ENCODE measurements at regions not wholly inside any gene's neighbourhood (a gene's known extent, or its start where the extent isn't known, plus 50 kb on each side); places are given as distances from the start of the nearest gene placed in this dataset.

DNA sequence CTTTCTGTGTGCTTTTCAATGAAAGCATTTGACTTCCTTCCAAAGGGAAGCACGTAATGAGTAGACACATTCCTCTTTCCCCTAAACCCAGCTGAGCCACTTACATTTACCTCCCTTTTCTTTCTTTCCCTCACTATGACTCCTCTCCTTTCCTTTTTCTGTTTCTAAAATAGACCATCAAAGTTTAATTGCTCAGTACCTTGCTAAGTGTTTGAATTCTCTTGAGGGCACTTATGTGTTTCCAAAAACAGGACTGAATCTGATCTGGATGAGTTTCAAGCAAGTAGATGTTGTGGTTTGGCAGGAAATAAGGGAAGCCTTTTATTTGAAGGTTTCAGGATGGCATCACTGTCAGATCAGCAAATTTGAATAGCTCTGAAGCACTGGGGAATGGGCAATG, 396.2 kb downstream of the REEP3 start:
- H3K27me3 Mint-ChIP-seq (ENCODE audit: unreplicated experiment): no peaks in the 10 kb centered on the region
- no peaks in the 10 kb centered on the region for H3K9me3 Mint-ChIP-seq (ENCODE audit: low read depth, unreplicated experiment)
- no peaks in the 10 kb centered on the region for H3K36me3 Mint-ChIP-seq (ENCODE audit: insufficient read depth, unreplicated experiment)

DNA sequence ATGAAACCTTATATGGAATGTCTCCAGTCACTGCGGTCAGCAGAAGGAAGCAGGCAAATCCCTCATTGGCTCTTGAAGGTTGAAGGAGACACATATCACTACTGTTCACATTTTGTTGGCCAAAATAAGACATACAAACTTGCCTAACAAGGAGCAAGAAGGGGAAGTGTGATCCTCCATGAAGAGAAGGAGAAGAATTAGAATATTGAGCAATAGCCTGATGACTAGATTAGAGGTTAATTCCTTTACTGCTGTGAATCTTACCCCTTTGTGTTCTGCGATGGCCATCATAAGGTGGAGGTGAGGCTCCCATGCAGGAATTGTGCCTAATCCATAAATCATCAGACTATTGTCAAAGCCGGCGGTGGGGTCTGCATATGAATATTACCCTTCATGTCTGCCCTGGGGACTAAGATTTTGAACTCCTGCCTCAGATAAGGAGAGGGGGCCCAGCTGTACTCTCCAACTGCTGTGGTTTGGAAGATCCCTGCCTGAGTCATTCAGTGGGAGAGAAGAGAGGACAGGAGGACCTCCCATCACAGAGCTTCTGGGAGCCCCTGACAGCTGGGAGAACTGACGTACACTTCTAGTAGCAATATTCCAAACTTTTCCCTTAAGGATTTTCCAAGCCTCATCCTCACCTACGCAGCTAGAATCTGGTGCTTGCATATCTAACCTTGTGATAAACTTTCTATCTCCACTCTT, 398.5 kb downstream of the REEP3 start:
- Mint-ChIP-seq H3K4me3 (ENCODE audit: low read depth, unreplicated experiment) (no peak overlapping the region), H3K36me3 (ENCODE audit: insufficient read depth, unreplicated experiment) (no peaks in the 10 kb centered on the region), H3K4me1 (ENCODE audit: low read depth, unreplicated experiment) (peaks cover 21% of the 10 kb centered on the region), H3K9me3 (ENCODE audit: low read depth, unreplicated experiment) (no peaks in the 10 kb centered on the region), H3K27me3 (ENCODE audit: unreplicated experiment) (no peaks in the 10 kb centered on the region), H3K27ac (ENCODE audit: unreplicated experiment) (no peak overlapping the region)
- CTCF ChIA-PET: no interaction called here
- intact Hi-C loops (cut with micrococcal nuclease; ENCODE audit: unreplicated experiment): no loop called here
- BruUV-seq (replicated peaks): no TSS peak
- DNase-seq: no peak
- TF ChIP-seq, protein P1, sequence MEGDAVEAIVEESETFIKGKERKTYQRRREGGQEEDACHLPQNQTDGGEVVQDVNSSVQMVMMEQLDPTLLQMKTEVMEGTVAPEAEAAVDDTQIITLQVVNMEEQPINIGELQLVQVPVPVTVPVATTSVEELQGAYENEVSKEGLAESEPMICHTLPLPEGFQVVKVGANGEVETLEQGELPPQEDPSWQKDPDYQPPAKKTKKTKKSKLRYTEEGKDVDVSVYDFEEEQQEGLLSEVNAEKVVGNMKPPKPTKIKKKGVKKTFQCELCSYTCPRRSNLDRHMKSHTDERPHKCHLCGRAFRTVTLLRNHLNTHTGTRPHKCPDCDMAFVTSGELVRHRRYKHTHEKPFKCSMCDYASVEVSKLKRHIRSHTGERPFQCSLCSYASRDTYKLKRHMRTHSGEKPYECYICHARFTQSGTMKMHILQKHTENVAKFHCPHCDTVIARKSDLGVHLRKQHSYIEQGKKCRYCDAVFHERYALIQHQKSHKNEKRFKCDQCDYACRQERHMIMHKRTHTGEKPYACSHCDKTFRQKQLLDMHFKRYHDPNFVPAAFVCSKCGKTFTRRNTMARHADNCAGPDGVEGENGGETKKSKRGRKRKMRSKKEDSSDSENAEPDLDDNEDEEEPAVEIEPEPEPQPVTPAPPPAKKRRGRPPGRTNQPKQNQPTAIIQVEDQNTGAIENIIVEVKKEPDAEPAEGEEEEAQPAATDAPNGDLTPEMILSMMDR (IDR thresholded peaks at IDR 0.05; ENCODE audit: unreplicated experiment): no peak

More for the DNA sequence above, 396.2 kb downstream of the REEP3 start:
- TF ChIP-seq, protein P1 (IDR thresholded peaks at IDR 0.05; ENCODE audit: unreplicated experiment): no peak
- Mint-ChIP-seq H3K4me1 (ENCODE audit: low read depth, unreplicated experiment) (peaks cover 14% of the 10 kb centered on the region), H3K4me3 (ENCODE audit: low read depth, unreplicated experiment) (no peak overlapping the region), H3K27ac (ENCODE audit: unreplicated experiment) (no peak overlapping the region)
- BruUV-seq (replicated peaks): no TSS peak
- CTCF ChIA-PET: no interaction called here
- DNase-seq: no peak
- intact Hi-C loops (cut with micrococcal nuclease; ENCODE audit: unreplicated experiment): no loop called here

DNA sequence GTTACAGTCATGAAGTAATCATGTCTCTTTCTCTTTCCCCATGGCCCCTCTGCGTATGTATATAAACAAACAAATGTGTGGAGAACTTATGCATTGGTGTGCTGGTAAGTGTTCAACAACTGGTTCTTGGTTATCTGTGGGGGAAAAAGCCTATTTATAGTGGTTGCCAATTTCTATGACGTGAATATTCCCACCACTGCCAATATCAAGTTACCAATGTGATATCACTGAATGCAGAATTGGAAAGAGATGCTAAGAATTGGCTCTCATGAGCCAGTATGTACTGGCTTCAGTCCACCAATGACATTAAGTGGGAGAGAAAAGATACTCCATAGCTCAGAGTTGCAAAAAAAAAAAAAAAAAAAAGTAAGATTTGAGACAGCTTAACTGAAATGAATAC, 399.7 kb downstream of the REEP3 start:
- CTCF ChIA-PET: interaction anchor here (0.6 to 0.7 kb wide), 3 partner anchors 13 to 383 kb away, joined by 3 to 4 read pairs (median 4); no protein-coding TSS in a partner anchor
- no peak for DNase-seq
- no peaks in the 10 kb centered on the region for H3K9me3 Mint-ChIP-seq (ENCODE audit: low read depth, unreplicated experiment)
- intact Hi-C loops (cut with micrococcal nuclease; ENCODE audit: unreplicated experiment): no loop called here
- H3K4me1 Mint-ChIP-seq (ENCODE audit: low read depth, unreplicated experiment): peaks cover 21% of the 10 kb centered on the region
- H3K4me3 Mint-ChIP-seq (ENCODE audit: low read depth, unreplicated experiment): no peak overlapping the region
- H3K36me3 Mint-ChIP-seq (ENCODE audit: insufficient read depth, unreplicated experiment): no peaks in the 10 kb centered on the region
- no TSS peak for BruUV-seq (replicated peaks)
- no peaks in the 10 kb centered on the region for H3K27me3 Mint-ChIP-seq (ENCODE audit: unreplicated experiment)
- TF ChIP-seq, protein P1 (IDR thresholded peaks at IDR 0.05; ENCODE audit: unreplicated experiment): no peak
- H3K27ac Mint-ChIP-seq (ENCODE audit: unreplicated experiment): no peak overlapping the region

- TF ChIP-seq, protein P1 (IDR thresholded peaks at IDR 0.05; ENCODE audit: unreplicated experiment): no peak
- no peaks in the 10 kb centered on the region for H3K36me3 Mint-ChIP-seq (ENCODE audit: insufficient read depth, unreplicated experiment)
- intact Hi-C loops (cut with micrococcal nuclease; ENCODE audit: unreplicated experiment): no loop called here
- no peak overlapping the region for H3K4me3 Mint-ChIP-seq (ENCODE audit: low read depth, unreplicated experiment)
- no peaks in the 10 kb centered on the region for H3K9me3 Mint-ChIP-seq (ENCODE audit: low read depth, unreplicated experiment)
- no peak for DNase-seq
- peaks cover 21% of the 10 kb centered on the region for H3K4me1 Mint-ChIP-seq (ENCODE audit: low read depth, unreplicated experiment)
- no peaks in the 10 kb centered on the region for H3K27me3 Mint-ChIP-seq (ENCODE audit: unreplicated experiment)
- CTCF ChIA-PET: interaction anchor here (0.6 to 0.8 kb wide), 4 partner anchors 30 to 377 kb away, joined by 3 to 6 read pairs (median 4); no protein-coding TSS in a partner anchor
- no peak overlapping the region for H3K27ac Mint-ChIP-seq (ENCODE audit: unreplicated experiment)
- no TSS peak for BruUV-seq (replicated peaks)
Observed at GRCh38 chr10:63921908-63922467, 400.8 kb downstream of the REEP3 start.
